ENCODE measurements at regions not wholly inside any gene's neighbourhood (a gene's known extent, or its start where the extent isn't known, plus 50 kb on each side); places are given as distances from the start of the nearest gene placed in this dataset.
"Not testable (repeated sequence)": the region's sequence is repeated elsewhere in the genome, so short reads cannot be mapped to it uniquely, and the experiment has no call there.

GRCh38 chr6:160882006-160882405 lies 109.6 kb upstream of the MAP3K4 start:
- no peak overlapping the region for H3K4me3 ChIP-seq
- TF ChIP-seq CTCF (IDR thresholded peaks at IDR 0.05; ENCODE audit: borderline replicate concordance) = no peak
- intact Hi-C loops (cut with micrococcal nuclease) = no loop called here

DNA sequence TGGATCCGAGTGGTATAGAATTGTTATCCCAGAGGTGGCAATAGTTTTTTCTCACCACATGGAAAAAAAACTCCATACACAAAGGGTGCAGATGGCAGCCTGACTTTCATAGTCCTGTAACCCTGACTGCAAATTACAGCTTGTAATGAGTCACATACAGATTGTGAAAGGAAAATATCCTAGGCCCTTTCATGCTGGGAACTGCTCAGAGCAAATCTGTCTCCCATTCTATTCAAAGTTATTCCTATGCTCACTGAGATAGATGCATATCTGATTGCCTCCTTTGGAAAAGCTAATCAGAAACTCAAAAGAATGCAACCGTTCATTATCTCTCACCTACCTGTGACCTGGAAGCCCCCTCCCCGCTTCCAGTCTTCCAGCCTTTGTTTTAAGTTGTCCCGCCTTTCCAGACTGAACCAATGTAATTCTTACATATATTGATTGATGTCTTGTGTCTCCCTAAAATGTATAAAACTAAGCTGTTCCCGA lies 108.7 kb upstream of the MAP3K4 start:
- no peak for DNase-seq
- H3K36me3 ChIP-seq = no peaks in the 10 kb centered on the region
- no peak overlapping the region for H3K27ac ChIP-seq (replicated peaks)
- H3K9me3 ChIP-seq (replicated peaks) = no peaks in the 10 kb centered on the region
- no peaks in the 10 kb centered on the region for H3K27me3 ChIP-seq (ENCODE audit: low read depth)
- TF ChIP-seq CTCF (IDR thresholded peaks at IDR 0.05; ENCODE audit: borderline replicate concordance) = no peak
- intact Hi-C loops (cut with micrococcal nuclease) = no loop called here
- H3K4me1 ChIP-seq = peaks cover 19% of the 10 kb centered on the region
- H3K4me3 ChIP-seq = no peak overlapping the region

More at GRCh38 chr6:160882006-160882405, 109.6 kb upstream of the MAP3K4 start:
- Histone ChIP-seq H3K36me3 (no peaks in the 10 kb centered on the region), H3K4me1 (peaks cover 19% of the 10 kb centered on the region), H3K27ac (replicated peaks) (peak overlapping the region; percentile 4), H3K27me3 (ENCODE audit: low read depth) (no peaks in the 10 kb centered on the region), H3K9me3 (replicated peaks) (no peaks in the 10 kb centered on the region)
- no peak for DNase-seq

DNA sequence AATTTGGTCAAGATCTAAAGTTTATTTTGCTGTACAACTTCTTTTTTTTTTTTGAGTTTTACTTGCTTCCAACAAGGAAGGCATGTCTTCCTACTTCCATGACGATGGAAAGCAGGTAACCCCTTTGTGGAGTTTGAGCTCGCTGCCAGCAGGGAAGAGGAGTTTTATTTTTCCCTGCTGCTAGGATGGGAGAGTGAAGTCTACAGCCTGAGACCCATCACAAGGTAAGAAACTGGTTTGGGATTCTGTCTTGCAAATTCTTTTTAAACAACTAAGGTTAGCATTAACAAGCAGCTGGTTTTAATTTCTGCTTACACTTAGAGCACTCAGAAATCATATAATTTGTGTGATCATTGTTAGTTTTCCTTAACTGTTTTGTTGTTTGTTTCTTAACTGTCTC lies 108.0 kb upstream of the MAP3K4 start:
- no peak overlapping the region for H3K4me3 ChIP-seq
- DNase-seq = no peak
- H3K27me3 ChIP-seq (ENCODE audit: low read depth) = no peaks in the 10 kb centered on the region
- H3K27ac ChIP-seq (replicated peaks) = no peak overlapping the region
- no peaks in the 10 kb centered on the region for H3K9me3 ChIP-seq (replicated peaks)
- no peaks in the 10 kb centered on the region for H3K36me3 ChIP-seq
- no peak for TF ChIP-seq CTCF (IDR thresholded peaks at IDR 0.05; ENCODE audit: borderline replicate concordance)
- H3K4me1 ChIP-seq = peaks cover 19% of the 10 kb centered on the region
- intact Hi-C loops (cut with micrococcal nuclease) = no loop called here

- no peak for TF ChIP-seq CTCF (IDR thresholded peaks at IDR 0.05; ENCODE audit: borderline replicate concordance)
Observed at GRCh38 chr6:160883999-160884398, 107.6 kb upstream of the MAP3K4 start.

GRCh38 chr6:160889148-160889547 lies 102.4 kb upstream of the MAP3K4 start:
- H3K9me3 ChIP-seq (replicated peaks); H3K4me1 ChIP-seq; intact Hi-C loops (cut with micrococcal nuclease); H3K4me3 ChIP-seq; H3K27ac ChIP-seq (replicated peaks); H3K36me3 ChIP-seq; H3K27me3 ChIP-seq (ENCODE audit: low read depth); DNase-seq: not testable (repeated sequence)

More at GRCh38 chr6:160883999-160884398, 107.6 kb upstream of the MAP3K4 start:
- peaks cover 19% of the 10 kb centered on the region for H3K4me1 ChIP-seq
- no peaks in the 10 kb centered on the region for H3K27me3 ChIP-seq (ENCODE audit: low read depth)
- no peak overlapping the region for H3K27ac ChIP-seq (replicated peaks)
- H3K4me3 ChIP-seq = no peak overlapping the region
- no peaks in the 10 kb centered on the region for H3K9me3 ChIP-seq (replicated peaks)
- no peaks in the 10 kb centered on the region for H3K36me3 ChIP-seq
- intact Hi-C loops (cut with micrococcal nuclease) = no loop called here
- DNase-seq = no peak

- Histone ChIP-seq H3K27ac (replicated peaks) (peak overlapping the region; percentile 18), H3K9me3 (replicated peaks) (no peaks in the 10 kb centered on the region), H3K27me3 (ENCODE audit: low read depth) (no peaks in the 10 kb centered on the region), H3K4me3 (no peak overlapping the region), H3K36me3 (no peaks in the 10 kb centered on the region), H3K4me1 (no peaks in the 10 kb centered on the region)
- intact Hi-C loops (cut with micrococcal nuclease) = no loop called here
- no peak for DNase-seq
- TF ChIP-seq CTCF (IDR thresholded peaks at IDR 0.05; ENCODE audit: borderline replicate concordance) = no peak
Observed at GRCh38 chr6:160891690-160892089, 99.9 kb upstream of the MAP3K4 start.

Data from left ventricle myocardium inferior (tissue), 1 donor.